NCI-H2227 (cell line): ENCODE measurements at regions not wholly inside any gene's neighbourhood (a gene's known extent, or its start where the extent isn't known, plus 50 kb on each side); places are given as distances from the start of the nearest gene placed in this dataset.

Source experiments
- DNase-seq: peaks from one replicate; lab custom pipeline; 2025; ENCODE audit not compliant: unreplicated experiment; lab: John Stamatoyannopoulos, UW

GRCh38 chr7:15938115-15938514, 251.6 kb upstream of the MEOX2 start:
- DNase-seq: no peak

- no peak for DNase-seq
Observed at GRCh38 chr7:15937571-15937970, 251.1 kb upstream of the MEOX2 start.

DNA sequence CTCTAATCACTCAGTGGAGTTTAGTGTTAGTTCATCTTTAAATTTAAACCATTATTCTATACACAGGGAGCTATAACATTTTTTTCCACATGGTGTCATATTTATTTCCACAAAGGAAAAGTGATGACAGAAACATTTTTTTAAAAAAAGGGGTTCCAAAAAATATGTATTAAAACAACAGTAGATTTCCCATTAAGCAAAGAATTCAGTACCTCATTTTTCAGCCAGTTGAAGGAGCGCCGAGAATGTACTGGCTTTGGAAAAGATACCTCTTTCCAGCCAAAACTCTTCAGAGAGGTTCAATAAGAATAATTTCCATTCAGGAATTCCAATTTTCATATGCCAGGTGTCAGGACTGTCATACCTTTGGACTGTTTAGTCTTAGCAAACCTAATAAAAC, 250.5 kb upstream of the MEOX2 start:
- no peak for DNase-seq

- DNase-seq: no peak
Observed at GRCh38 chr7:15932318-15932717, 245.8 kb upstream of the MEOX2 start.

DNA sequence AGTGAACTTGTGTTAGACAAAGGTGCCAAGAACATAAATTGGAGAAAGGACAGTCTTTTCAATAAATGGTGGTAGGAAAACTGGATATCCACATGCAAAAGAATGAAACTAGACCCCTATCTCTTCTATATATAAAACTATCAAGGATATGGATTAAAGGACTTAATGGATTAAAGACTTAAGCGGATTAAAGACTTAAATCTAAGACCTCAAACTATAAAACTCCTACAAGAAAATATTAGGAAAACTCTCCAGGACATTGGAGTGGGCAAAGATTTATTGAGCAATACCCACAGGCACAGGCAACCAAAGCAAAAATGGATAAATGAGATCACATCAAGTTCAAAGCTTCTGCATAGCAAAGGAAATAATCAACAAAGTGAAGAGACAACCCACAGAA, 242.9 kb upstream of the MEOX2 start:
- no peak for DNase-seq

DNA sequence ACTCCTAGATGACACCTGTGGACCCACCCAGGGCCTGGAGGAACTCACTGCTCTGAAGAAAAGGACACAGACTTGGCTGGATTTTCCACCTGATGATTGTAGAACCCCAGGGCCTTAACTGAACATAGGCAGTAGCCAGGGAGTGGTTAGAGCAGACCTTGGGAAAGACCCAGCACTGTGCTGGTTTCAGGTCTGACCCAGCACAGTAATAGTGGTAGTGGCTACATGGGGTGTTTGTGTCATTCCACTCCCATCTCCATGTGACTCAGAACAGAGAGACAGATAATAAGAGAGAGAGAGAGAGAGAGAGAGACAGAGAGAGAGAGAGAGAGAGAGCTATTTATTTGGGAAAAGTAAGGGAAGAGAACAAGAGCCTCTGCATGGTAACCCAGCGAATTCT, 239.1 kb upstream of the MEOX2 start:
- no peak for DNase-seq

GRCh38 chr7:15924910-15925309, 238.4 kb upstream of the MEOX2 start:
- DNase-seq: no peak

DNA sequence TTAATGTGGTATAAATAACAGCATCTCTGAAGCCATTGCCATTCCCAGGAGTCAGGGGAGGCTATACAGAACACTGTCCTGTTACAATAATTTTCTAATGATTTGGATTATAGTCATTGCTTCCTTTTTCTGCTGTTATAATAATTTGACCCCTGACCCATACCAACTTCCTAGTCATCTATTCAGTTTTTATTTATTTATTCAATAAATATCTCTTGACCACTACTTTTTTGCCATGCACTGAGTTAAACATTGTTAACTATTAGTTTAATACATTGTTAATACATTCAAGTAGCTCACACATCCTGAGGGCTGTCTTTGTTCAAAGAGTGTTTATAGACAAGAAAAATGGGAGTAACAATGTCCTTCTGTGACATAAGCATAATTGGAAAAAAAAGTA, 235.5 kb upstream of the MEOX2 start:
- no peak for DNase-seq

GRCh38 chr7:15921576-15921975, 235.1 kb upstream of the MEOX2 start:
- DNase-seq: no peak

DNA sequence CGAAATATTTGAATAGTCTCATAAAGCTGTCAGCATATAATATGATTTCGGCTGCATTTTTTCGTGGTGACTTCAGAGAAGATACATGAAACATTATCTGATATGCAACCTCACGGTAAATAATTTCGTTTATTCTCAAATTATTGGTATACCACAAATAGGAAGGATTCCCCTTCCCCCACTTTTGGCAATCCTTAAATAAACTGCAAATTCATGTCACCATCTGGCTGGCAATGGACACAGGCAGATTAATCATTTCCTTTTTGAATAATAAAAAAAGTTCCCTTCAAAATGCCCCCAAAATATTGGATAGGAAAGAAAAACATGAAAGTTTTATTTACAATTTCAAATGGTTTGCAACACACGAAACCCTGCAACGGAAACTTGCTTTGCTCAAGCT, 234.5 kb upstream of the MEOX2 start:
- DNase-seq: no peak

DNA sequence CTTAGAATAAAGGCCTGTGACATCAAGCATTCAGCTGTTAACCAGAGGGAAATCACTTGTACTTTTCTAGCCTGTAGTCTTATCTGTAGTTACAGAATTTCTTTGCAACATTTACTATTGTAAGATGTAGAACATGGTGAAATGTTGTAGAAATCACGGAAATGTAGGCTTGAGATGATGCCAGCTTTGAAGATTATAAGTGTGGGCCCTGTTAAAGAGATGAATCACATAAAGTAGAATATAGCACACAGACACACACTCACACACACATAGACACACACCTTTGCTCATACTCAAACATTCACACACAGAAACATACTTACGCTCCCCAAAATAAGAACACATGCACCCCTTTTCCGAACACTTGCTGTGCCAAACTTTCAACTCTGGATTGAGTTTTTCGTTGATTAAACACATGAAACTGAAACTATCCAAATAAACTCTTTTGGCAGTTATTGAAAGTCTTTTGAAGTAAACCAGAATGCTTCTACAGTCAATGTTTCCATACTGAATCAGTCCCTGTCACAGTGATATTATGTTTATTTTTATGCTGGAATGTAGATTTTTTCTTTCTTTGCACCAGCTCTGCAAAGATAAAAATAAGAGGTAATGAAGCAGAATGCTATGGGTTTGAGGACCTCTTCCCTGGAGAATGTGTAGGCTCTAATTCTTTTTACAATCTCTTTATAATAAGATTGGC, 230.3 kb upstream of the MEOX2 start:
- no peak for DNase-seq

DNA sequence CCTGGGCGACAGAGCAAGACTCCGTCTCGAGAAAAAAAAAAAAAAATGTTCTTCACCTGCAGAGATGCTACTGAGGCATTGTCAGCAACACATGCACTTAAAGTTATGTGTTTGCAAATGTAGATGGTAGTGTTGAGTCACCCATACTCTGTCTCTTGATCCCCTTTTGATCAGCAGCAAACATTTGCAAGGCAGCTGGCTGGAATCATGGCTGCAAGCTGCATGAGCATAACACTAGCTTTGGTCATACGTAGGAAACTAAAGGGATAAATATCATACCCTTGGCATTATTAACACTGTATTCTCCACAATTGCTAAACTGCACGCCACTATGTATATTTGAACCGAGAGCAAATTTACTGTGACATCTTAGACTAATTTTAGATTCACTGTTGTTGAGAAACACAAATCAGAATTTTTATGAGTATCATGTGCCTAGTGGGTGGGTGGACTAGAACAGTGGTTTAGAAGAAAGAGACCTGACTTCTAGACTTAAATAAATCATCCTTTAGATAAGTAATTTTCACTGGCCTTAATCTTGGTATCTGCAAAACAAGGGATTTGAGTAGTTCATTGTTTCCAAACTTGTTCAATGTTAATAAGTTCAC, 229.3 kb upstream of the MEOX2 start:
- DNase-seq: no peak

- no peak for DNase-seq
Observed at GRCh38 chr7:15914611-15915010, 228.1 kb upstream of the MEOX2 start.

- no peak for DNase-seq
Observed at GRCh38 chr7:15906436-15906835, 220.0 kb upstream of the MEOX2 start.

- DNase-seq: no peak
Observed at GRCh38 chr7:15905251-15906040, 219.0 kb upstream of the MEOX2 start.

GRCh38 chr7:15891151-15891881, 204.8 kb upstream of the MEOX2 start:
- no peak for DNase-seq

DNA sequence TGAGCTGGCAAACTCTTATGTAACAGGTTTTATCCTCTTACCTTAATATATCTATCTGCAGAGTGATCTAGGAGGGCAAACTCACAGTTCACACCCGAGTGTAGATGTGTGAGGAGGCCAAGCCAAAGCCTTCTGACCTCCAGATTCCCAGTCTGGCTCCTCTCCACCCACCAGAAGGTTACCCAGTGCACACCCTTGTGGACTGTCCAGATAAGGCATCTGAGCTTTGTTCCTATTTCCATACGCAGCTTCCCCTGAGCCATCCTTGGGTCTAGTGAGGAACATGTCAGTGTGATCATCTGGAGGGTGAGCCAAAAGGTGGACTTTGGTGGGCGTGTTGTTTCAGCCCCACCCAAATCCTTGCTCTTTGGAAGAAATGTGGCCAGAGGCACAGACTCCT, 203.0 kb upstream of the MEOX2 start:
- DNase-seq: no peak

- no peak for DNase-seq
Observed at GRCh38 chr7:15888090-15888489, 201.6 kb upstream of the MEOX2 start.

- no peak for DNase-seq
Observed at GRCh38 chr7:15886626-15887025, 200.1 kb upstream of the MEOX2 start.

- DNase-seq: no peak
Observed at GRCh38 chr7:15885678-15886077, 199.2 kb upstream of the MEOX2 start.

GRCh38 chr7:15874774-15875173, 188.3 kb upstream of the MEOX2 start:
- no peak for DNase-seq

- DNase-seq: no peak
Observed at GRCh38 chr7:15870347-15870746, 183.9 kb upstream of the MEOX2 start.
